Stomach (tissue), 8 donors: ENCODE measurements at regions not wholly inside any gene's neighbourhood (a gene's known extent, or its start where the extent isn't known, plus 50 kb on each side); places are given as distances from the start of the nearest gene placed in this dataset.

Source experiments
- DNase-seq, 2 donors: peaks; one replicate each; pipeline versions ENCODE4 v3.0.0 to v3.0.0-alpha.2; 2013 to 2019
- H3K27ac ChIP-seq, 5 donors: fragments of 200-600 bp in 4 of 5; sonication (generic) in 4 of 5; one replicate each; pipeline ENCODE4 v1.5.1; 2013 to 2019; ENCODE audit warnings: mild to moderate bottlenecking in 1 of 5, moderate library complexity in 1 of 5
- H3K27me3 ChIP-seq, 3 donors: fragments of 200-600 bp; sonication (generic); one replicate each; pipeline ENCODE4 v1.5.1; 2017 to 2019; ENCODE audit warnings: mixed run types in 1 of 3
- H3K36me3 ChIP-seq, 4 donors: fragments of 200-600 bp; sonication (generic); 1 replicate in 3 of 4; 2 replicates in 1 of 4; pipeline ENCODE4 v1.5.1; 2016 to 2019
- H3K4me1 ChIP-seq, 4 donors: fragments of 200-600 bp; sonication (generic); one replicate each; pipeline ENCODE4 v1.5.1; 2016 to 2019
- H3K4me3 ChIP-seq, 4 donors: fragments of 200-600 bp; sonication (generic) in 3 of 4; one replicate each; pipeline ENCODE4 v1.5.1; 2016 to 2019; ENCODE audit warnings: mild to moderate bottlenecking in 1 of 4
- H3K9me3 ChIP-seq, 4 donors: fragments of 200-600 bp; sonication (generic); one replicate each; pipeline ENCODE4 v1.5.1; 2016 to 2019
- CTCF ChIP-seq, 7 experiments: fragments of 450-650 bp in 4 of 7; fragments of 200-600 bp in 3 of 7; sonication (generic) in 3 of 7; IDR thresholded peaks; one replicate each; pipeline ENCODE4 v1.5.1; 2016 to 2019; ENCODE audit warnings: antibody characterized with exemption in 7 of 7, control low read depth in 2 of 7, mild to moderate bottlenecking in 1 of 7
- EP300 ChIP-seq: sonication (generic); formaldehyde crosslinking; IDR thresholded peaks from one replicate; pipeline ENCODE4 v1.6.1; 2017; ENCODE audit warnings: antibody characterized with exemption
- POLR2A ChIP-seq, 4 donors: fragments of 450-650 bp; IDR thresholded peaks; one replicate each; pipeline ENCODE4 v1.6.1; 2016; ENCODE audit warnings: antibody characterized with exemption in 4 of 4, control low read depth in 2 of 4, mild to moderate bottlenecking in 1 of 4, moderate library complexity in 1 of 4
- POLR2AphosphoS5 ChIP-seq, 3 donors: sonication (generic); formaldehyde crosslinking; IDR thresholded peaks; one replicate each; pipeline ENCODE4 v1.6.1; 2016; ENCODE audit warnings: antibody characterized with exemption in 3 of 3
- WGBS, 5 donors: extraction: QIAGEN DNeasy Blood & Tissue Kit in 3 of 5; methylation state at CpG; one replicate each; pipeline versions ENCODE4 v1.1.5 to v1.1.7; 2013 to 2018; 5-methylcytosine and 5-hydroxymethylcytosine counted together
- intact Hi-C: fragments of 100-400 bp; cut with DNase I; formaldehyde crosslinking; loops from one replicate; pipeline ENCODE4 v1.15.1; 2023; ENCODE audit warnings: low total_unique reads
- donor health status: healthy with polysubstance abuse.
- donor health status: Bipolar disorder and iron deficiency.
- donor health status: healthy.

GRCh38 chr4:148868191-148868590 is 426.0 kb upstream of the NR3C2 start:
- H3K9me3 ChIP-seq: no peaks in the 10 kb centered on the region
- H3K36me3 ChIP-seq: no peaks in the 10 kb centered on the region
- H3K27me3 ChIP-seq: no peaks in the 10 kb centered on the region
- H3K27ac ChIP-seq: no peak overlapping the region
- H3K4me3 ChIP-seq: no peak overlapping the region
- H3K4me1 ChIP-seq: no peaks in the 10 kb centered on the region
- DNase-seq: no peak
- intact Hi-C loops: no loop called here
- 85 to 93% (median 91%) methylated on average over 8 of the region's 8 CpGs for WGBS, 5 donors
- TF ChIP-seq POLR2A (IDR thresholded peaks at IDR 0.05) (no peak), EP300 (no peak), POLR2AphosphoS5 (IDR thresholded peaks at IDR 0.05) (no peak), CTCF (IDR thresholded peaks at IDR 0.05) (no peak)

DNA sequence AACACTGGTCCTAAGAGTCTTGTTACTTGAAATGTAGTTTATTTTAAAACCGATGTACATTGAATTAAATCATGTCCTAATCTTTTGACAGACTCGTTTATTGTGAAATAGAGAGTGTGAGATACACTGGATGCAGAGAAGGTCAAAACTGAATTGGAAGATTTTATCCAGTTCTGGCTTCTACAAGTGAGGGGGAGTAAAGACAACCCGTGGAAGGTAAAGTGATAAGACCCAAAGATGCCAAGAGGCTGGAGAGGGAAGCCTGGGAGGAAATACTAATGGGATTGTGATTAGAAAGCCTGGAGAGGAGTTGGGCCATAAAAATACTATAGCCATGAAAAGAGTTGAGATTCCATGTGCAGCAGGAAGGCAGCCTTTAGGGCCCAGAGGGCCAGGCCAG is 424.5 kb upstream of the NR3C2 start:
- intact Hi-C loops: no loop called here

GRCh38 chr4:148857973-148858534 is 415.8 kb upstream of the NR3C2 start:
- no peak for DNase-seq
- WGBS, 5 donors: 31 to 46% (median 42%) methylated on average over 4 of the region's 4 CpGs
- TF ChIP-seq POLR2AphosphoS5 (IDR thresholded peaks at IDR 0.05): no peak
- TF ChIP-seq EP300: no peak
- TF ChIP-seq CTCF (IDR thresholded peaks at IDR 0.05): no peak
- no peak for TF ChIP-seq POLR2A (IDR thresholded peaks at IDR 0.05)
- peaks cover 0 to 3% (median 0%) of the 10 kb centered on the region in 4 donors for H3K9me3 ChIP-seq
- no peak overlapping the region for H3K4me3 ChIP-seq
- no peaks in the 10 kb centered on the region for H3K27me3 ChIP-seq
- intact Hi-C loops: no loop called here
- H3K36me3 ChIP-seq: no peaks in the 10 kb centered on the region
- H3K27ac ChIP-seq: peak overlapping the region in 2 of 5 donors; percentile 43 to 53
- peaks cover 0 to 15% (median 5%) of the 10 kb centered on the region in 4 donors for H3K4me1 ChIP-seq

More for the DNA sequence above, 424.5 kb upstream of the NR3C2 start:
- no peaks in the 10 kb centered on the region for H3K9me3 ChIP-seq
- H3K4me3 ChIP-seq: no peak overlapping the region
- no peak overlapping the region for H3K27ac ChIP-seq
- no peaks in the 10 kb centered on the region for H3K4me1 ChIP-seq
- no peak for TF ChIP-seq EP300
- TF ChIP-seq POLR2A (IDR thresholded peaks at IDR 0.05): no peak
- no peaks in the 10 kb centered on the region for H3K36me3 ChIP-seq
- 65 to 73% (median 69%) methylated on average over 3 of the region's 3 CpGs for WGBS, 5 donors
- H3K27me3 ChIP-seq: no peaks in the 10 kb centered on the region
- no peak for DNase-seq

DNA sequence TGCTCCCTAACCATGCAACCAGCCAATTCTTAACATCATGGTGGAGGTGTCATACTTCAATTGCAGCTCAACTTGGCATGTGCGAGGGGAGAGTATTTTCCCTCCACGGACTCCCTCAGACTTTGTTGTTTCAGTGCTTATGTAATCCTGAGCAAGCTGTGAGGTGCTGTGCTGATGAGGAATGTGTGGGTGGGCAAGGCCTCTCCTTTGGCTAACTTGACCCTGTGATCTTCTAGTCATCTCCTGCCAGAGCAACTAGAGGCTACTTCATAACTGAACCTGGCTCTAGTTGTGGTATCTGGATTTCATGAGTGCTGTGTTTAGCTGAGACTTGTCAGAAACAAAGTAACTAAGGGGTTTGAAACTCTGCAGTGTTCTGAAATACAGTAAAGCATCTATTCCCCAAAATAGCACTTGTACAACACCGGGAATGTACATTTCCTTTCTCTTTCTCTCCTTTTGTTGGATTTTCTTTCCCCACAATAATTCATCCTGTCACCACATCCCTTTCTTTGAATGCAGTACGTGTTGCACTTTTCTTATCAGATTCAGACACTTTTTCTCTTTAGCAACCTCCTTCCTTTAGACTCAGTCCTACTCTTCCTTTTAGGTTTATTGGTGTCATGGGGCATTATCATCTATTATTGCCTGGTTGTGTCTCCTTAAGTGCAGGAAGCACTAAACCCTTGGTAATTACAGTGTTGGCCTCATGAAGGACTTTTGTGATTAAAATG is 415.2 kb upstream of the NR3C2 start:
- Histone ChIP-seq H3K4me1 (peaks cover 0 to 19% (median 6%) of the 10 kb centered on the region in 4 donors), H3K27ac (peak overlapping the region in 3 of 5 donors; percentile 8 to 53 (median 43)), H3K4me3 (no peak overlapping the region), H3K36me3 (no peaks in the 10 kb centered on the region), H3K9me3 (peaks cover 0 to 3% (median 0%) of the 10 kb centered on the region in 4 donors), H3K27me3 (no peaks in the 10 kb centered on the region)
- 34 to 62% (median 54%) methylated on average over 4 of the region's 4 CpGs for WGBS, 5 donors
- peak in 1 of 2 donors; percentile 36 for DNase-seq
- TF ChIP-seq CTCF (IDR thresholded peaks at IDR 0.05) (no peak), POLR2AphosphoS5 (IDR thresholded peaks at IDR 0.05) (peak in 1 of 3 donors; percentile 26), POLR2A (IDR thresholded peaks at IDR 0.05) (no peak), EP300 (no peak)
- intact Hi-C loops: no loop called here

- Histone ChIP-seq H3K27me3 (no peaks in the 10 kb centered on the region), H3K27ac (peak overlapping the region in 3 of 5 donors; percentile 42 to 56 (median 45)), H3K36me3 (no peaks in the 10 kb centered on the region), H3K4me3 (no peak overlapping the region), H3K4me1 (peaks cover 5 to 43% (median 13%) of the 10 kb centered on the region in 4 donors), H3K9me3 (peaks cover 0 to 3% (median 0%) of the 10 kb centered on the region in 4 donors)
- TF ChIP-seq POLR2A (IDR thresholded peaks at IDR 0.05) (no peak), CTCF (IDR thresholded peaks at IDR 0.05) (no peak), POLR2AphosphoS5 (IDR thresholded peaks at IDR 0.05) (no peak), EP300 (no peak)
- intact Hi-C loops: no loop called here
- DNase-seq: no peak
These were observed 412.0 kb upstream of the NR3C2 start for GRCh38 chr4:148854203-148854602.
